ENCODE measurements at regions not wholly inside any gene's neighbourhood (a gene's known extent, or its start where the extent isn't known, plus 50 kb on each side); places are given as distances from the start of the nearest gene placed in this dataset.

- TF ChIP-seq CTCF (IDR thresholded peaks at IDR 0.05; ENCODE audit: low read length) (no peak), EZH2 (optimal IDR thresholded peaks at IDR 0.05; ENCODE audit: low read depth, low read length) (no peak)
These were observed 203.9 kb downstream of the VGLL3 start for GRCh38 chr3:86787091-86787490.
